C4-2B (cell line): ENCODE measurements at regions not wholly inside any gene's neighbourhood (a gene's known extent, or its start where the extent isn't known, plus 50 kb on each side); places are given as distances from the start of the nearest gene placed in this dataset.

Source experiments
- H3K27ac ChIP-seq: fragments of 450-650 bp; 2 replicates; pipeline ENCODE4 v1.5.1; 2017
- ZFX ChIP-seq: fragments of 450-650 bp; IDR thresholded peaks from 2 replicates; pipeline ENCODE4 v1.6.1; 2017
- TF ChIP-seq, protein P1 (sequence below): fragments of 450-650 bp; conservative IDR thresholded peaks from 2 replicates; pipeline ENCODE4 v1.5.1; 2017; ENCODE audit warnings: mild to moderate bottlenecking

DNA sequence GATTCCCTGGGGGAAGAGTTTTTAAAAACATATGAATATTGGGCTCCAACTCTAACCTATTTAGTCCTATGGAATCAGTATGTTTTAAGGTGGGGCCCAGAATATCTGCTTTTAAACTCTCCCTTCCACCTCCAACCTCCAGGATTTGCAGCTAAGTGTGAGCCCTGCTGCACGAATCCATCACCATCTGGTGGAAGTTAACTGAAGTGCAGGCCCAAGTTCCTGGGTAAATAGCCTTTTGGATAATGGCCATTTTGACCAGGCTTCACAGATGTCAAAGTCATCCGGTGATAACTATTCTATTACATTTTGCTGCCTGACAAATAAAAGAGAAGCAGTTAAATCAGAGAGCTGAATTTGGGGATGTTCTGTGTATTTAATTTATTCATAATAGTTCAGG, 58.1 kb upstream of the RMST start:
- no peak for TF ChIP-seq ZFX
- TF ChIP-seq, protein P1, sequence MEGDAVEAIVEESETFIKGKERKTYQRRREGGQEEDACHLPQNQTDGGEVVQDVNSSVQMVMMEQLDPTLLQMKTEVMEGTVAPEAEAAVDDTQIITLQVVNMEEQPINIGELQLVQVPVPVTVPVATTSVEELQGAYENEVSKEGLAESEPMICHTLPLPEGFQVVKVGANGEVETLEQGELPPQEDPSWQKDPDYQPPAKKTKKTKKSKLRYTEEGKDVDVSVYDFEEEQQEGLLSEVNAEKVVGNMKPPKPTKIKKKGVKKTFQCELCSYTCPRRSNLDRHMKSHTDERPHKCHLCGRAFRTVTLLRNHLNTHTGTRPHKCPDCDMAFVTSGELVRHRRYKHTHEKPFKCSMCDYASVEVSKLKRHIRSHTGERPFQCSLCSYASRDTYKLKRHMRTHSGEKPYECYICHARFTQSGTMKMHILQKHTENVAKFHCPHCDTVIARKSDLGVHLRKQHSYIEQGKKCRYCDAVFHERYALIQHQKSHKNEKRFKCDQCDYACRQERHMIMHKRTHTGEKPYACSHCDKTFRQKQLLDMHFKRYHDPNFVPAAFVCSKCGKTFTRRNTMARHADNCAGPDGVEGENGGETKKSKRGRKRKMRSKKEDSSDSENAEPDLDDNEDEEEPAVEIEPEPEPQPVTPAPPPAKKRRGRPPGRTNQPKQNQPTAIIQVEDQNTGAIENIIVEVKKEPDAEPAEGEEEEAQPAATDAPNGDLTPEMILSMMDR, result peak; percentile 81
- H3K27ac ChIP-seq, result no peak overlapping the region

DNA sequence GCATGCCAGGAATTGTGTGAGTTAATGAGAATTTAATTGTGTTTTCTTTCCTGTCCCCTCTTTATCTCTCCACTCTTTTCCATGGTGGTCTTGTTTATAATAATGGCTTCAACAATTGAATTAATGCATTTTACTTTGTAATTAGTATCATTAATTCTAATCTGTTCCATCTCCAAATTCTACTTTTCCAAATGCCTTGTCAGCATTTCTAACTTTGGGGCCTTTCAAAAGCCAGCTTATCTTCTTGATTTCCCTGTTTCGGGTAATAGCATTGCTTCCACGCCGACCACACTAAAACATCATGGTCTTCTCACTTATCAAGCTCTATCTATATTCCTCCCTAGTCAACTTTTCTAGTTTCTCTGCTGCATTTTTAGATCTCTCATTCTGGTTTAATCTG, 54.2 kb upstream of the RMST start:
- H3K27ac ChIP-seq, result no peak overlapping the region
- TF ChIP-seq, protein P1, result no peak
- no peak for TF ChIP-seq ZFX

DNA sequence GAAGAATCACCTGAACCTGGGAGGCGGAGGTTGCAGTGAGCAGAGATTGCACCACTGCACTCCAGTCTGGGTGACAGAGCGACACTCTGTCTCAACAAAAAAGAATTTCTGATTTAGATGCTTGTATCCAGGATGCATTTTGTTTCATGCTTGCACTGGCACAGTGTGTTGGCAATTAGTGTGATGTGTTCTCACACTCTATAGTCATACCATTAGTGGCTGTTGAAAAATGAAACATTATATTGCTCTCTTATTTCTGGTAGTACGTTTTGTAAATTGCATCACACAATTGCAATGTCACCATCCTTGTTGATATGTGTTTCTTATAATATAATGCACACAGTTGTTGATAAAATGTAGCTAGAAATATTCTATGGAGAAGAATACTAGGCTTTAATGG, 51.3 kb upstream of the RMST start:
- TF ChIP-seq, protein P1, result no peak
- TF ChIP-seq ZFX, result no peak
- no peak overlapping the region for H3K27ac ChIP-seq
